HCT116 (cell line): ENCODE measurements at regions not wholly inside any gene's neighbourhood (a gene's known extent, or its start where the extent isn't known, plus 50 kb on each side); places are given as distances from the start of the nearest gene placed in this dataset.

Experiments used
- ATAC-seq: fragments of 200-7000 bp; cut with Tn5 transposase; 2 replicates; pipeline ENCODE4 v1.9.1; 2020; ENCODE audit warnings: mild to moderate bottlenecking, moderate library complexity
- BruUV-seq: library from RNA; stranded (reverse); fragments of 400-500 nt; replicated peaks from 2 replicates; lab custom pipeline; 2021; lab: Mats Ljungman, UMichigan
- CTCF ChIA-PET: fragments of 300-600 bp; sonication (Branson Sonifier 250); formaldehyde crosslinking; loops from one replicate; lab custom pipeline; 2021; ENCODE audit warnings: antibody characterized with exemption; lab: Charles Lee
- POLR2A ChIA-PET: fragments of 300-600, 350-600 bp; sonication (Branson Sonifier 250); formaldehyde crosslinking; loops from one replicate; lab custom pipeline; 2021; ENCODE audit warnings: antibody characterized with exemption; lab: Charles Lee
- RAD21 ChIA-PET, 2 experiments: fragments of 300-600 bp; sonication (Branson Sonifier 250); formaldehyde crosslinking; loops; one replicate each; lab custom pipeline; 2023; ENCODE audit warnings: low total read pairs in 2 of 2; ENCODE audit not compliant: uncharacterized antibody in 2 of 2, unreplicated experiment in 2 of 2, low non-redundant PET in 1 of 2; lab: Charles Lee
- DNase-seq: peaks from one replicate; pipeline ENCODE4 v3.0.0-alpha.2; 2010; ENCODE audit warnings: low read depth, low spot score
- H2AFZ ChIP-seq: fragments of 200-600 bp; shearing (Covaris generic), sonication (generic); 2 replicates; pipeline ENCODE4 v1.6.1; 2017; ENCODE audit warnings: low read depth, mixed run types, mixed read lengths, antibody characterized with exemption, low read length; ENCODE audit not compliant: poor library complexity, severe bottlenecking
- H3K27ac ChIP-seq: 2 replicates; pipeline ENCODE4 v1.5.1; 2012; ENCODE audit warnings: low read depth, low read length
- H3K27me3 ChIP-seq: fragments of 200-600 bp; sonication (generic); 2 replicates; pipeline ENCODE4 v1.6.1; 2016; ENCODE audit warnings: mixed run types, low read length, mixed read lengths; ENCODE audit not compliant: insufficient read depth
- H3K36me3 ChIP-seq, 2 experiments: fragments of 200-500 bp in 1 of 2; fragments of 200-600 bp in 1 of 2; sonication (Bioruptor generic) in 1 of 2; sonication (generic) in 1 of 2; 2 replicates each; pipeline versions ENCODE4 v1.5.1 to v1.6.1; 2014 to 2016; ENCODE audit warnings: low read length in 2 of 2, inconsistent platforms in 1 of 2, mixed read lengths in 1 of 2, mixed run types in 1 of 2; ENCODE audit not compliant: insufficient read depth in 2 of 2, control insufficient read depth in 1 of 2
- H3K4me1 ChIP-seq, 2 experiments: fragments of 200-600 bp in 1 of 2; sonication (generic) in 1 of 2; 2 replicates each; pipeline versions ENCODE4 v1.5.1 to v1.6.1; 2012 to 2017; ENCODE audit warnings: low read length in 2 of 2, inconsistent platforms in 1 of 2, mild to moderate bottlenecking in 1 of 2, mixed read lengths in 1 of 2, mixed run types in 1 of 2, moderate library complexity in 1 of 2; ENCODE audit not compliant: insufficient read depth in 2 of 2, control insufficient read depth in 1 of 2
- H3K4me2 ChIP-seq: fragments of 200-600 bp; sonication (generic); 2 replicates; pipeline ENCODE4 v1.6.1; 2017; ENCODE audit warnings: mixed run types, low read length, mixed read lengths
- H3K4me3 ChIP-seq, 2 experiments: fragments of 200-600 bp in 1 of 2; sonication (generic) in 1 of 2; replicated peaks in 1 of 2; 2 replicates each; pipeline ENCODE4 v1.5.1; 2011 to 2016; ENCODE audit warnings: low read length in 2 of 2, control low read depth in 1 of 2, low read depth in 1 of 2, mild to moderate bottlenecking in 1 of 2, mixed read lengths in 1 of 2, mixed run types in 1 of 2
- H3K79me2 ChIP-seq: fragments of 200-600 bp; sonication (generic); 2 replicates; pipeline ENCODE4 v1.6.1; 2017; ENCODE audit warnings: mild to moderate bottlenecking, mixed run types, low read length, moderate library complexity, mixed read lengths; ENCODE audit not compliant: insufficient read depth
- H3K9ac ChIP-seq: fragments of 200-600 bp; sonication (generic); 2 replicates; pipeline ENCODE4 v1.6.1; 2016; ENCODE audit warnings: low read length, mixed read lengths
- H3K9me2 ChIP-seq: fragments of 200-600 bp; sonication (generic), shearing (Covaris generic); 2 replicates; pipeline ENCODE4 v1.6.1; 2017; ENCODE audit warnings: mixed run types, mild to moderate bottlenecking, moderate library complexity; ENCODE audit not compliant: insufficient read depth
- H3K9me3 ChIP-seq, 2 experiments: fragments of 200-500 bp in 1 of 2; fragments of 200-600 bp in 1 of 2; sonication (Bioruptor generic) in 1 of 2; sonication (generic) in 1 of 2; 2 replicates each; pipeline ENCODE4 v1.6.1; 2014 to 2017; ENCODE audit warnings: low read length in 2 of 2, mixed read lengths in 2 of 2, inconsistent platforms in 1 of 2, low read depth in 1 of 2, mild to moderate bottlenecking in 1 of 2, mixed run types in 1 of 2, moderate library complexity in 1 of 2; ENCODE audit not compliant: control insufficient read depth in 1 of 2, insufficient read depth in 1 of 2
- H4K20me1 ChIP-seq: fragments of 200-600 bp; sonication (generic), shearing (Covaris generic); 2 replicates; pipeline ENCODE4 v1.6.1; 2017; ENCODE audit warnings: mixed run types, mild to moderate bottlenecking, moderate library complexity; ENCODE audit not compliant: insufficient read depth
- CTCF ChIP-seq, 3 experiments: fragments of 200-600 bp in 1 of 3; sonication (generic) in 1 of 3; IDR thresholded peaks in 2 of 3; conservative IDR thresholded peaks in 1 of 3; 2 replicates each; pipeline ENCODE4 v1.5.1; 2012 to 2017; ENCODE audit warnings: low read depth in 2 of 3, low read length in 2 of 3, antibody characterized with exemption in 1 of 3, borderline replicate concordance in 1 of 3, control low read depth in 1 of 3, mild to moderate bottlenecking in 1 of 3, mixed read lengths in 1 of 3, mixed run types in 1 of 3, moderate library complexity in 1 of 3; ENCODE audit not compliant: insufficient read depth in 1 of 3
- EGR1 ChIP-seq: IDR thresholded peaks from 2 replicates; pipeline ENCODE4 v1.6.1; 2012; ENCODE audit warnings: low read depth
- EZH2 ChIP-seq: fragments of 200-600 bp; sonication (generic); IDR thresholded peaks from 2 replicates; pipeline ENCODE4 v1.6.1; 2017; ENCODE audit warnings: antibody characterized with exemption, mixed run types
- FOSL1 ChIP-seq: IDR thresholded peaks from 2 replicates; pipeline ENCODE4 v1.6.1; 2012; ENCODE audit warnings: low read depth
- JUND ChIP-seq: IDR thresholded peaks from 2 replicates; pipeline ENCODE4 v1.6.1; 2012
- MAX ChIP-seq: IDR thresholded peaks from 2 replicates; pipeline ENCODE4 v1.6.1; 2012
- POLR2A ChIP-seq: IDR thresholded peaks from 2 replicates; pipeline ENCODE4 v1.7.0; 2011; ENCODE audit warnings: borderline replicate concordance; ENCODE audit not compliant: insufficient read depth, insufficient read length; ENCODE audit errors: extremely low read depth
- POLR2AphosphoS5 ChIP-seq: IDR thresholded peaks from 2 replicates; pipeline ENCODE4 v1.6.1; 2011; ENCODE audit warnings: mild to moderate bottlenecking, low read depth, low read length, moderate library complexity
- RAD21 ChIP-seq: IDR thresholded peaks from 2 replicates; pipeline ENCODE4 v1.6.1; 2012; ENCODE audit warnings: low read depth, mild to moderate bottlenecking
- REST ChIP-seq: IDR thresholded peaks from 2 replicates; pipeline ENCODE4 v1.6.1; 2012; ENCODE audit warnings: low read depth
- SIN3A ChIP-seq: IDR thresholded peaks from 2 replicates; pipeline ENCODE4 v1.6.1; 2012; ENCODE audit warnings: low read depth
- SP1 ChIP-seq: IDR thresholded peaks from 2 replicates; pipeline ENCODE4 v1.6.1; 2012; ENCODE audit warnings: low read depth
- SRF ChIP-seq: IDR thresholded peaks from 2 replicates; pipeline ENCODE4 v1.6.1; 2012; ENCODE audit warnings: low read depth
- YY1 ChIP-seq: IDR thresholded peaks from 2 replicates; pipeline ENCODE4 v1.6.1; 2011; ENCODE audit warnings: low read length, low read depth, moderate library complexity, mild to moderate bottlenecking; ENCODE audit not compliant: insufficient replicate concordance; ENCODE audit errors: extremely low read depth
- ZFX ChIP-seq: fragments of 450-650 bp; IDR thresholded peaks from 2 replicates; pipeline ENCODE4 v1.6.1; 2017
- intact Hi-C: fragments of 100-400 bp; cut with micrococcal nuclease; formaldehyde crosslinking; loops from 2 replicates; pipeline ENCODE4 v1.10.0; 2022
- TF ChIP-seq, protein P1 (sequence below): IDR thresholded peaks from 2 replicates; pipeline ENCODE4 v1.6.1; 2011; ENCODE audit warnings: mild to moderate bottlenecking, low read length, moderate library complexity; ENCODE audit not compliant: insufficient replicate concordance; ENCODE audit errors: extremely low read depth
- TF ChIP-seq, protein P2 (sequence below): IDR thresholded peaks from 2 replicates; pipeline ENCODE4 v1.6.1; 2012

GRCh38 chr11:24206030-24206429 is 290.8 kb upstream of the LUZP2 start:
- no TSS peak for BruUV-seq
- Histone ChIP-seq H3K27me3 (no peaks in the 10 kb centered on the region), H2AFZ (no peak overlapping the region), H3K36me3 (no peaks in the 10 kb centered on the region), H3K9me2 (no peaks in the 10 kb centered on the region), H3K4me2 (no peak overlapping the region), H3K9ac (no peak overlapping the region), H3K4me3 (no peak overlapping the region), H3K79me2 (no peaks in the 10 kb centered on the region), H3K4me1 (no peaks in the 10 kb centered on the region), H3K27ac (no peak overlapping the region), H4K20me1 (no peaks in the 10 kb centered on the region), H3K9me3 (peaks cover 2 to 4% of the 10 kb centered on the region in 2 experiments; a peak in 3 of 4 replicates)
- POLR2A ChIA-PET, result no interaction called here
- CTCF ChIA-PET, result no interaction called here
- DNase-seq (no peak), ATAC-seq (no peak)
- RAD21 ChIA-PET, result no interaction called here
- TF ChIP-seq, protein P1, sequence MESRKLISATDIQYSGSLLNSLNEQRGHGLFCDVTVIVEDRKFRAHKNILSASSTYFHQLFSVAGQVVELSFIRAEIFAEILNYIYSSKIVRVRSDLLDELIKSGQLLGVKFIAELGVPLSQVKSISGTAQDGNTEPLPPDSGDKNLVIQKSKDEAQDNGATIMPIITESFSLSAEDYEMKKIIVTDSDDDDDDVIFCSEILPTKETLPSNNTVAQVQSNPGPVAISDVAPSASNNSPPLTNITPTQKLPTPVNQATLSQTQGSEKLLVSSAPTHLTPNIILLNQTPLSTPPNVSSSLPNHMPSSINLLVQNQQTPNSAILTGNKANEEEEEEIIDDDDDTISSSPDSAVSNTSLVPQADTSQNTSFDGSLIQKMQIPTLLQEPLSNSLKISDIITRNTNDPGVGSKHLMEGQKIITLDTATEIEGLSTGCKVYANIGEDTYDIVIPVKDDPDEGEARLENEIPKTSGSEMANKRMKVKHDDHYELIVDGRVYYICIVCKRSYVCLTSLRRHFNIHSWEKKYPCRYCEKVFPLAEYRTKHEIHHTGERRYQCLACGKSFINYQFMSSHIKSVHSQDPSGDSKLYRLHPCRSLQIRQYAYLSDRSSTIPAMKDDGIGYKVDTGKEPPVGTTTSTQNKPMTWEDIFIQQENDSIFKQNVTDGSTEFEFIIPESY, result no peak
- TF ChIP-seq EZH2 (no peak), REST (no peak), SP1 (no peak), ZFX (no peak), SIN3A (no peak), SRF (no peak), JUND (no peak), RAD21 (no peak), CTCF (IDR thresholded peaks at IDR 0.05 in 2 of 3, conservative IDR thresholded peaks at IDR 0.05 in 1 of 3; ENCODE audit: borderline replicate concordance in 1 of 3, insufficient read depth in 1 of 3, low read depth in 2 of 3, low read length in 2 of 3) (no peak), POLR2A (no peak), EGR1 (no peak), FOSL1 (no peak), YY1 (no peak), POLR2AphosphoS5 (no peak), MAX (no peak)
- TF ChIP-seq, protein P2, sequence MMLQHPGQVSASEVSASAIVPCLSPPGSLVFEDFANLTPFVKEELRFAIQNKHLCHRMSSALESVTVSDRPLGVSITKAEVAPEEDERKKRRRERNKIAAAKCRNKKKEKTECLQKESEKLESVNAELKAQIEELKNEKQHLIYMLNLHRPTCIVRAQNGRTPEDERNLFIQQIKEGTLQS, result no peak
- intact Hi-C loops, result no loop called here
